Adrenal gland (tissue), 9 donors: ENCODE measurements at regions not wholly inside any gene's neighbourhood (a gene's known extent, or its start where the extent isn't known, plus 50 kb on each side); places are given as distances from the start of the nearest gene placed in this dataset.

Experiments
- DNase-seq, 7 donors: peaks; one replicate each; pipeline ENCODE4 v3.0.0-alpha.2; 2019 to 2020
- H3K27ac ChIP-seq, 5 donors: fragments of 200-600 bp; sonication (generic) in 4 of 5; 1 replicate in 3 of 5; 2 replicates in 2 of 5; pipeline versions ENCODE4 v1.5.1 to v1.8.0; 2016 to 2020; ENCODE audit warnings: mild to moderate bottlenecking in 1 of 5
- H3K27me3 ChIP-seq: fragments of 200-600 bp; 2 replicates; pipeline ENCODE4 v1.8.0; 2021
- H3K36me3 ChIP-seq, 2 donors: fragments of 200-600 bp; replicated peaks in 1 of 2; 1 replicate in 1 of 2; 2 replicates in 1 of 2; pipeline versions ENCODE4 v1.5.1 to v1.8.0; 2018 to 2022
- H3K4me1 ChIP-seq, 2 donors: fragments of 200-600 bp; replicated peaks in 1 of 2; 1 replicate in 1 of 2; 2 replicates in 1 of 2; pipeline versions ENCODE4 v1.5.1 to v1.8.0; 2018 to 2021
- H3K4me3 ChIP-seq, 4 donors: fragments of 200-600 bp; sonication (generic) in 3 of 4; one replicate each; pipeline ENCODE4 v1.5.1; 2016 to 2018
- H3K9me3 ChIP-seq, 3 donors: fragments of 200-600 bp; sonication (generic) in 1 of 3; replicated peaks in 1 of 3; 1 replicate in 2 of 3; 2 replicates in 1 of 3; pipeline versions ENCODE4 v1.5.1 to v1.8.0; 2016 to 2021
- POLR2A ChIP-seq, 2 donors: fragments of 450-650 bp; IDR thresholded peaks; one replicate each; pipeline ENCODE4 v1.6.1; 2017; ENCODE audit warnings: antibody characterized with exemption in 2 of 2, mild to moderate bottlenecking in 2 of 2, moderate library complexity in 1 of 2
- WGBS, 4 donors: extraction: QIAGEN DNeasy Blood & Tissue Kit in 2 of 4; methylation state at CpG; one replicate each; pipeline versions ENCODE4 v1.1.5 to v1.1.7; 2013 to 2017; 5-methylcytosine and 5-hydroxymethylcytosine counted together
- intact Hi-C, 2 donors: fragments of 100-400 bp; cut with DNase I; formaldehyde crosslinking; loops; one replicate each; pipeline versions ENCODE4 v1.14.1 to v1.15.0; 2022 to 2023
- TF ChIP-seq, protein P1 (sequence below), 6 experiments: fragments of 450-650 bp in 4 of 6; fragments of 200-600 bp in 2 of 6; sonication (generic) in 1 of 6; IDR thresholded peaks; 1 replicate in 5 of 6; 2 replicates in 1 of 6; pipeline versions ENCODE4 v1.5.1 to v1.8.0; 2016 to 2021; ENCODE audit warnings: antibody characterized with exemption in 6 of 6, mild to moderate bottlenecking in 2 of 6, moderate library complexity in 1 of 6
- donor health status: healthy with polysubstance abuse.
- donor health status: Bipolar disorder and iron deficiency.
- donor health status: DM: yes; HTN: yes; CAD: no.
- donor health status: DM: no; HTN: no; CAD: no.
- donor health status: DM: no; HTN: no; CAD: no.

GRCh38 chr9:94478755-94479730 lies 75.8 kb upstream of the PCAT7 start:
- no peaks in the 10 kb centered on the region for H3K27me3 ChIP-seq
- no peak overlapping the region for H3K4me3 ChIP-seq
- TF ChIP-seq POLR2A (IDR thresholded peaks at IDR 0.05), result no peak
- TF ChIP-seq, protein P1, sequence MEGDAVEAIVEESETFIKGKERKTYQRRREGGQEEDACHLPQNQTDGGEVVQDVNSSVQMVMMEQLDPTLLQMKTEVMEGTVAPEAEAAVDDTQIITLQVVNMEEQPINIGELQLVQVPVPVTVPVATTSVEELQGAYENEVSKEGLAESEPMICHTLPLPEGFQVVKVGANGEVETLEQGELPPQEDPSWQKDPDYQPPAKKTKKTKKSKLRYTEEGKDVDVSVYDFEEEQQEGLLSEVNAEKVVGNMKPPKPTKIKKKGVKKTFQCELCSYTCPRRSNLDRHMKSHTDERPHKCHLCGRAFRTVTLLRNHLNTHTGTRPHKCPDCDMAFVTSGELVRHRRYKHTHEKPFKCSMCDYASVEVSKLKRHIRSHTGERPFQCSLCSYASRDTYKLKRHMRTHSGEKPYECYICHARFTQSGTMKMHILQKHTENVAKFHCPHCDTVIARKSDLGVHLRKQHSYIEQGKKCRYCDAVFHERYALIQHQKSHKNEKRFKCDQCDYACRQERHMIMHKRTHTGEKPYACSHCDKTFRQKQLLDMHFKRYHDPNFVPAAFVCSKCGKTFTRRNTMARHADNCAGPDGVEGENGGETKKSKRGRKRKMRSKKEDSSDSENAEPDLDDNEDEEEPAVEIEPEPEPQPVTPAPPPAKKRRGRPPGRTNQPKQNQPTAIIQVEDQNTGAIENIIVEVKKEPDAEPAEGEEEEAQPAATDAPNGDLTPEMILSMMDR (IDR thresholded peaks at IDR 0.05), result no peak
- 89 to 92% (median 91%) methylated on average over 16 to 29 of the region's 29 CpGs for WGBS, 4 donors
- H3K9me3 ChIP-seq, result no peaks in the 10 kb centered on the region
- H3K4me1 ChIP-seq, result no peaks in the 10 kb centered on the region
- no peak for DNase-seq
- no peak overlapping the region for H3K27ac ChIP-seq
- intact Hi-C loops, result no loop called here
- no peaks in the 10 kb centered on the region for H3K36me3 ChIP-seq

DNA sequence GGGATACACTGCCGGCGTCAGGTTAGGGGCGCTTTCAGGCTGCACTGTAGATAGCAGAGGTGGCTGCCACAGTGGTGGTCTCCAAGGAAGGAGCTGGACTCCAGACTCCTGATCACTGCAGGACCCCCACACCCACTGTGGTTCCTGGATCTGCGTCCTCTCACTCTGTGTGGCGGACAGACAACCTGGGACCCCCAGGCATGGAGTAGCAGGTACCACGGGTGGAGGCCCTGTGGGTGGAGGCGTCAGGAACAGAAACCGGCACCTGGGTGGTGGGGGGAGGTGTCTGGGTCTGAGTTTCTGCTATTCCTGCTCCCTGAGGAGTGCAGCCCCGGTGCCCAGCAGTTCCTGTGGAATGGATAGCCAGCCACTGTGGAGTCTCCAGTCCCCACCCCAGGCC lies 75.1 kb upstream of the PCAT7 start:
- no peaks in the 10 kb centered on the region for H3K9me3 ChIP-seq
- H3K4me3 ChIP-seq, result no peak overlapping the region
- DNase-seq, result no peak
- no peak for TF ChIP-seq POLR2A (IDR thresholded peaks at IDR 0.05)
- TF ChIP-seq, protein P1 (IDR thresholded peaks at IDR 0.05), result no peak
- no peaks in the 10 kb centered on the region for H3K27me3 ChIP-seq
- H3K36me3 ChIP-seq, result no peaks in the 10 kb centered on the region
- WGBS, 4 donors, result 79 to 91% (median 81%) methylated on average over 4 to 9 of the region's 9 CpGs
- H3K4me1 ChIP-seq, result no peaks in the 10 kb centered on the region
- no peak overlapping the region for H3K27ac ChIP-seq
- intact Hi-C loops, result no loop called here

DNA sequence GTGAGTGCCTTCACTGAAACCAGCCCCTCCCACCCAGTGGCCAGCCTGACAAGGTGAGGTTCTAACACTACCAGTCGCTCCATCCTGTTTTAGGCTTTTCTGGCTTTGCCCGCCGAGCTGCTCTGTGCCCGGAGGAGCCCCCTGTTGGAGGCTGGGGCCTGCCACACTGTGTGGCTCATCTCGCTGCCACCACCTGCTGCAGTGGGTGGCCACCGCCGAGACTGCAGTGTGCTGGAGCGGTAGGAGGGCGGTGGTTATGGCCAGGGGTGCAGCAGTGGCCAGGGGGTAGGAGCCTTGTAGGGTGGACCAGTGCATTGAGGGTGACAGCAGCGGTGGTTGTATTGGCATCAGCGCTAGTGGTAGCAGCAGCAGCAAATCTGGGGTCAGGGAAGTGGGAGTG lies 74.7 kb upstream of the PCAT7 start:
- intact Hi-C loops, result no loop called here
- no peak for TF ChIP-seq POLR2A (IDR thresholded peaks at IDR 0.05)
- TF ChIP-seq, protein P1 (IDR thresholded peaks at IDR 0.05), result no peak

DNA sequence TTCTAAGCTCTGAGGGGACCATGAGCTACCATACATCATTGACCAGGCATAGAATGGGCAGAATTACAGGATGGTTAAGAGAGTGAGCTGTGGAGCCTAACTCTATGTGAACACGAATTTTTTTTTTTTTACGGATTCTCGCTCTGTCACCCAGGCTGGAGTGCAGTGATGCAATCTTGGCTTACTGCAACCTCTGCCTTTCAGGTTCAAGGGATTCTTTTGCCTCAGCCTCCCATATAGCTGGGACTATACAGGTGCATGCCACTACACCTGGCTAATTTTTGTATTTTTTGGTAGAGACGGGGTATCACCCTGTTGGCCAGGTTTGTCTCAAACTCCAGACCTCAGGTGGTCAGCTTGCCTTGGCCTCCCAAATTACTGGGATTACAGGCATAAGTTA lies 72.8 kb upstream of the PCAT7 start:
- WGBS, 4 donors, result 78 to 89% (median 85%) methylated on average over 4 of the region's 4 CpGs
- intact Hi-C loops, result no loop called here
- H3K27me3 ChIP-seq, result no peaks in the 10 kb centered on the region
- H3K27ac ChIP-seq, result no peak overlapping the region
- DNase-seq, result no peak
- H3K4me3 ChIP-seq, result no peak overlapping the region
- TF ChIP-seq, protein P1 (IDR thresholded peaks at IDR 0.05), result no peak
- no peak for TF ChIP-seq POLR2A (IDR thresholded peaks at IDR 0.05)
- H3K4me1 ChIP-seq, result no peaks in the 10 kb centered on the region
- H3K9me3 ChIP-seq, result no peaks in the 10 kb centered on the region
- no peaks in the 10 kb centered on the region for H3K36me3 ChIP-seq

More for the DNA sequence above, 74.7 kb upstream of the PCAT7 start:
- Histone ChIP-seq H3K27ac (no peak overlapping the region), H3K27me3 (no peaks in the 10 kb centered on the region), H3K36me3 (no peaks in the 10 kb centered on the region), H3K4me3 (no peak overlapping the region), H3K9me3 (no peaks in the 10 kb centered on the region), H3K4me1 (no peaks in the 10 kb centered on the region)
- WGBS, 4 donors, result 85 to 95% (median 90%) methylated on average over 7 to 11 of the region's 11 CpGs
- DNase-seq, result no peak
